Left lobe of liver (tissue), 2 donors: ENCODE measurements at regions not wholly inside any gene's neighbourhood (a gene's known extent, or its start where the extent isn't known, plus 50 kb on each side); places are given as distances from the start of the nearest gene placed in this dataset.

Experiments used
- ATAC-seq: fragments of 200-7000 bp; cut with Tn5 transposase; one replicate; pipeline ENCODE4 v1.9.1; 2020; ENCODE audit warnings: mild to moderate bottlenecking, moderate library complexity
- DNase-seq: peaks from one replicate; pipeline ENCODE4 v3.0.0-alpha.2; 2020; ENCODE audit warnings: low spot score
- donor health status: DM: no; HTN: no; CAD: no; lungs with moderate emphysema.
- donor health status: DM: no; HTN: yes; CAD: no.

GRCh38 chr4:180394730-180395129, 1848.5 kb upstream of the TENM3 start:
- ATAC-seq (no peak), DNase-seq (no peak)

DNA sequence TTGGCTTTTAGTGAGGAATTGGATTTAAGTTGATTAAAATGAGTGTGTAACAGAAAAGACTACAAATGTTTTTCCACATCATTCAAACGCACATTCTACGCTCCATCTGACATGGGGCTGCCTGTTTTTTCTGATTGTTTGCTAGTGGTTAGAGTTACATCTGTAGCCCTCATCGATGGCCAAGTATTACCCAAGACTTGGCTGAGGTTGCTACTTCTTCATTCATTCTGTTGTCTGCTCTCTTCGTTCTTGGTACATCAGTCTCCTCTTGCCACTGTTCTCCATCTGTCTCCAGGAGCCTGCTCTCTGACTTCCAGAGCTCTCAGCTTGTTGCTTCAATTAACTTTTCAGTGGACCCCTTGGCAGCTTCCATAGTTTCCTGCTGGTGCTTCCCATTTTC, 1844.6 kb upstream of the TENM3 start:
- DNase-seq: no peak
- no peak for ATAC-seq

GRCh38 chr4:180407275-180407885, 1835.8 kb upstream of the TENM3 start:
- no peak for DNase-seq
- ATAC-seq: no peak

DNA sequence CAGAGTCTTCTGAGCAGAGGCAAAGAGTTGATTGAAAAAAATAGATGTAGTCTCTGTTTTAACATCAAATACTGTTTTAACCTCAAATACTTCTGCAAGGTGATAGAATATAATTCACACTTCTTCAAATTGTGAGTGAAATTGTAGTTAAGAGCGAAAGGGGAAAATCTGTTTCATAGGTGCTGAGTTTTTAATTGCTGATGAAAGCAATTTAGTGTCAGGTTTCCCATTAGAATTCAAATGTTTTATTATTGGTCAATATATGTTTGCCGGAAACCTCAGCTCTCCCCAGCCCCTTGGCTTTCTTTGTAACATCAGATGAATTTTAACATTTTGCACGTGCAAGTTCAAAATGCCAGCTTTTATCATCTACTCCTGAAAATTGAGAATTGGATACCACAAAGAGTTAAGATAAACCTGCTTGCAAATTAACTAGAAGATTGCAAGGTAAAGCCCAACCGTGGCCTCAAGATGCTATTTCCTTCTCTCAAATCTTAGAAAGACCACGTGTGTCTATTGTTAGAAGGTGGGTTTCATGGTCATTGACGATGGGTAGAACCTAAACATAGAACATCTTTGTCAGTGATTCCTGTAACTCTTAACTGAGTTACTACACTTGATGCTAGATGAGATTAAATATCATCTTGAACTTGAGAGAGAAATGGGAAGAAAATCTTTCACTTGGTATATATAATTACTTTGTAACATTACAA, 1824.2 kb upstream of the TENM3 start:
- ATAC-seq (no peak), DNase-seq (no peak)

GRCh38 chr4:180422989-180423711, 1820.1 kb upstream of the TENM3 start:
- DNase-seq (no peak), ATAC-seq (no peak)

- ATAC-seq (no peak), DNase-seq (no peak)
Measured at GRCh38 chr4:180423712-180424057, 1819.5 kb upstream of the TENM3 start.

DNA sequence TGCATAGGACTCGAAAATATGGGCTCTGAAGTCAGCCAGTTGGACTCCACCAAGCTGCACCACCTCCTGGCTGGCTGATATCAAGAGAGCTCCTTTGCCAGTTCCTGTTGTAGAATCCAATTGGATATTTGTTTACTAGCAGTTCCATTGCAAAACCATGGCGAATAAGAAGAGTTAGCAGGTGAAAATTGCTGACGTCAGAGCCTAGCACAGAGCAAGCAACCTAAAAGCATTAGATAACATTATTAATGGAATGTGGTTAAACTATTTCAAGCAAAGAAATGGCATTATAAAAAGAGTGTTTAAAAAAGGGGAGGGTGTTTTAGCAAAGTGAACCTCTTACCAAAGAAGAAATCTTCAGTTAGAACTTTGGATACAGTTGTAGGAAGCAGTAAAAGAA, 1816.3 kb upstream of the TENM3 start:
- ATAC-seq: no peak
- no peak for DNase-seq

GRCh38 chr4:180430283-180430682, 1812.9 kb upstream of the TENM3 start:
- DNase-seq (no peak), ATAC-seq (no peak)

- ATAC-seq (no peak), DNase-seq (no peak)
Measured at GRCh38 chr4:180434131-180434895, 1808.9 kb upstream of the TENM3 start.

DNA sequence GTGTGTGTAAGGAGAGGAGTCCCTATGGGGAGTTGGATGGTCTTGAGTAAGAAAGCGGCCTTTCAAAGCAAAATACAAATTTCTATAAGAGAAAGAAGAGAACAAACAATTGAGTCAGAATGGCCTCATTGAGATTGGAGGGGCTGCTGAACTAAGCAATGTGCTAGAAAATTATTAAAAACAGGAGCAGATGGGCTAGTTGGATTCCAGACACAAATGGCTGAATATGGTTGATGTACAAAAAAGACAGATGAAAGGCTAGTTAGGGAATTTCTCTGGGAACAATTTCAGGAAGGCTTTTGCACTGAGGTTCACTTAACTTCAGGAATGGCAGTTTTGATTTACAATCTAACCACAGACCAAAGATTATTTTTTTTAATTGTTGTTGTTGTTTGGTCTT, 1806.8 kb upstream of the TENM3 start:
- ATAC-seq: no peak
- DNase-seq: no peak

DNA sequence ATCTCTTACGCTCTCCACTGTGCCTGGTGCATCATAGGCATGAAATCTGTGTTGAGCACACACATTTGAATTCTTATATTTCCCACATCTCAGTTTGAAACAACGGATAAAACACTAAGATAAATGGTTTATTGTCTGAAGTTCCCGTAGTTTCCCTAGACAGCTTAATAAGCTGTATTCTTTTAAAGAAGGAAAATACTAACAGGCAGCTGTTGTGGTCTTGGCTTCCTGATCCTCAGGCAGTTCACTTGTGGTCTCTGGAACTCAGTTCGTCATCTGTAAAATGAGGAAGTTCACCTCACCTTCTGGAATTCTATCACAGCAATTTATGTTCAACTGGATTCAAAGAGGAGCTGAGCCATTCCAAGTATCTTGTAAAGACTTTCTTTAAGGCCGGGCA, 1805.6 kb upstream of the TENM3 start:
- DNase-seq (no peak), ATAC-seq (no peak)

DNA sequence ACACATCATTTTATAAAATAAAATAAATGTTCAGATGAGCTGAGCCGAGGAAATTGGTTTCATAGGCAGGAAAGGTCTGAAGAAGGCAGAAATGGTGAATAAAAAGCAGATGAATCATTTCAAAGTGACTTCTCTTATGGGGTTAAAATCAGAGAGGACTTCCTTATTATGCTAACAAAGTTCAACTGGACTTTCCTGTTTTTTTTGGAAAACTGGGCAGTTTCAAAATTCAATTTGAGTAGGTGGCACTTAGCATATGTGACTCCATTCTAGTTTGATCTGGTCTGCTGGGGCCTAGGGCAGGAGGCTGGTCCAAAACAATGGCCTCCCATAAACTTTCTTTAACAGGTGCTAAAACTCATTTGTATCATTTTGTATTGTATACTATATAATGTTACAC, 1794.9 kb upstream of the TENM3 start:
- ATAC-seq (no peak), DNase-seq (no peak)

GRCh38 chr4:180449395-180449956, 1793.7 kb upstream of the TENM3 start:
- DNase-seq: no peak
- ATAC-seq: no peak

GRCh38 chr4:180455226-180455625, 1788.0 kb upstream of the TENM3 start:
- DNase-seq (no peak), ATAC-seq (no peak)

DNA sequence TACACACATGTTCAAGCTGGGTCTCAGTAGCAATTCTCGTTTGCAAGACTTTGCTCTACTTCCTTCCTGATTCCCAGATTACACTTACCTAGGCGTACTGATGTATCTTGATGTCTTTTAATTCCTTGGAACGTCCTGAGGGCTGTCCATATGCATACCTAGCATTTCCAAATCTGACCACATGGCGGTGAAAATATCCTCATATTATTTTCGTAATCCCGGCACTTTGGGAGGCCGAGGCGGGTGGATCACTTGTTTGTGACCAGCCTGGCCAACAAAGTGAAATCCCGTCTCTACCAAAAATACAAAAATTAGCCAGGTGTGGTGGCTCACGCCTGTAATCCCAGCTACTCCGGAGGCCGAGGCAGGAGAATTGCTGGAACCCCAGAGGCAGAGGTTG, 1786.3 kb upstream of the TENM3 start:
- no peak for DNase-seq
- no peak for ATAC-seq

- no peak for DNase-seq
- ATAC-seq: no peak
Measured at GRCh38 chr4:180462116-180462515, 1781.1 kb upstream of the TENM3 start.

DNA sequence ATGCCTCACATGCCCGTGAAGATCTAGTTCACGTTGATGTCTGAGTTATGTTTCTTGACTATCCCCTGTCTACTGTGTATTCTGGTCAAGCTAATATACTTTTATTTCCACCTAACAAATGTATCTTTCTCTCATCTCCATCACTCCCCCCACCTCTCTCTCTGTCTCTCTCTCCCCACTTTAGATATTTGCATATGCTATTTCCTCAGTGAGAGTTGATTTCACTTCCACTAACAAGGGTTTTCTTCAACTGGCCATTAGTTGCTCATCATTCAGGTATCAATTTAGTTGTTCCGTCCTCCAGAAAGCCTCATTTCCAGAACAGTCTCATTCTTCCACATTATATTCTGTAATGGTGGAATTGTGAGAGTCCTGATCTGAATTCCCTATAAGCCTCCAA, 1777.8 kb upstream of the TENM3 start:
- DNase-seq (no peak), ATAC-seq (no peak)

- no peak for DNase-seq
- no peak for ATAC-seq
Measured at GRCh38 chr4:180483036-180483435, 1760.2 kb upstream of the TENM3 start.

DNA sequence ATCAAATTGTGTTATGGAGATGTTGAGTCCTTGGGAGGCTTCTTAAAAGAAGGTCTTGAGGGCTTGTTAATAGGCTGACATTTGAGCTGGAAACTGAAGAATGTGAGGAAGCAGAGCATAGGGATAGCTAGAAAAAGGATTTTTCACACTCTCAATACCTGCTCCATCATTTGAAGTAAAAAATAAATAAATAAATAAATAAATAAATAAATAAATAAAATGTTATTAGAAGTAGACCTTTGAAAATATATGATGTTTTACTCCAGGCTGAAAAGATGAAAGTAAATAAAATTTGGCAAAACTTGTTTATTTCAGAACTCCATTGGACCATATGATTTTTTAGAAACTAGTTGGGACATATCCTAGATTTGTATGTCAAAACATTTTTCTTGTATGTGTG, 1757.8 kb upstream of the TENM3 start:
- no peak for DNase-seq
- ATAC-seq: no peak

- no peak for DNase-seq
- no peak for ATAC-seq
Measured at GRCh38 chr4:180486342-180486741, 1756.9 kb upstream of the TENM3 start.

- DNase-seq: no peak
- no peak for ATAC-seq
Measured at GRCh38 chr4:180489787-180490186, 1753.4 kb upstream of the TENM3 start.
